GM21515 (cell line): ENCODE measurements at regions not wholly inside any gene's neighbourhood (a gene's known extent, or its start where the extent isn't known, plus 50 kb on each side); places are given as distances from the start of the nearest gene placed in this dataset.
"Not testable (repeated sequence)": the region's sequence is repeated elsewhere in the genome, so short reads cannot be mapped to it uniquely, and the experiment has no call there.

Experiments used
- ATAC-seq: cut with Tn5 transposase; IDR thresholded peaks from one replicate; pipeline ENCODE4 v1.9.1; 2021; ENCODE audit not compliant: unreplicated experiment

GRCh38 chr18:47417807-47418206, 166.3 kb upstream of the SKOR2 start:
- ATAC-seq, result no peak

GRCh38 chr18:47415881-47416280, 164.4 kb upstream of the SKOR2 start:
- ATAC-seq, result no peak

GRCh38 chr18:47413327-47413726, 161.9 kb upstream of the SKOR2 start:
- ATAC-seq, result no peak

- ATAC-seq, result no peak
These were observed 161.5 kb upstream of the SKOR2 start for GRCh38 chr18:47412924-47413323.

- no peak for ATAC-seq
These were observed 159.7 kb upstream of the SKOR2 start for GRCh38 chr18:47411159-47411558.

GRCh38 chr18:47410139-47410538, 158.7 kb upstream of the SKOR2 start:
- no peak for ATAC-seq

GRCh38 chr18:47409519-47409918, 158.1 kb upstream of the SKOR2 start:
- ATAC-seq, result no peak

GRCh38 chr18:47407736-47408135, 156.3 kb upstream of the SKOR2 start:
- no peak for ATAC-seq

- no peak for ATAC-seq
These were observed 153.4 kb upstream of the SKOR2 start for GRCh38 chr18:47404845-47405244.

GRCh38 chr18:47403949-47404348, 152.5 kb upstream of the SKOR2 start:
- ATAC-seq, result no peak

- ATAC-seq, result no peak
These were observed 151.9 kb upstream of the SKOR2 start for GRCh38 chr18:47403317-47403716.

- ATAC-seq, result no peak
These were observed 148.0 kb upstream of the SKOR2 start for GRCh38 chr18:47399475-47399874.

GRCh38 chr18:47397671-47398319, 146.3 kb upstream of the SKOR2 start:
- ATAC-seq, result no peak

- ATAC-seq, result no peak
These were observed 140.2 kb upstream of the SKOR2 start for GRCh38 chr18:47391665-47392064.

GRCh38 chr18:47390410-47391024, 139.1 kb upstream of the SKOR2 start:
- no peak for ATAC-seq

- ATAC-seq, result no peak
These were observed 137.8 kb upstream of the SKOR2 start for GRCh38 chr18:47389210-47389609.

- ATAC-seq, result no peak
These were observed 136.4 kb upstream of the SKOR2 start for GRCh38 chr18:47387864-47388263.

GRCh38 chr18:47383729-47384128, 132.3 kb upstream of the SKOR2 start:
- ATAC-seq, result no peak

GRCh38 chr18:47381975-47382570, 130.6 kb upstream of the SKOR2 start:
- no peak for ATAC-seq

- no peak for ATAC-seq
These were observed 128.7 kb upstream of the SKOR2 start for GRCh38 chr18:47380153-47380552.

- ATAC-seq, result no peak
These were observed 122.0 kb upstream of the SKOR2 start for GRCh38 chr18:47373465-47373864.

GRCh38 chr18:47370052-47370451, 118.6 kb upstream of the SKOR2 start:
- no peak for ATAC-seq

GRCh38 chr18:47354061-47354460, 102.6 kb upstream of the SKOR2 start:
- ATAC-seq, result not testable (repeated sequence)
